ENCODE measurements at regions not wholly inside any gene's neighbourhood (a gene's known extent, or its start where the extent isn't known, plus 50 kb on each side); places are given as distances from the start of the nearest gene placed in this dataset.

- no peak for TF ChIP-seq REST (IDR thresholded peaks at IDR 0.05; ENCODE audit: unreplicated experiment)
- TF ChIP-seq EZH2 (IDR thresholded peaks at IDR 0.05; ENCODE audit: low read depth, unreplicated experiment) = no peak
- TF ChIP-seq POLR2AphosphoS5 (IDR thresholded peaks at IDR 0.05; ENCODE audit: low read depth) = no peak
- no peak for TF ChIP-seq NANOG (IDR thresholded peaks at IDR 0.05; ENCODE audit: borderline replicate concordance)
- no peak for TF ChIP-seq EZH2phosphoT487 (IDR thresholded peaks at IDR 0.05; ENCODE audit: unreplicated experiment)
- no peak for TF ChIP-seq JUNB (IDR thresholded peaks at IDR 0.05; ENCODE audit: unreplicated experiment)
- no peak for TF ChIP-seq ZNF114 (CRISPR knock-in tag; IDR thresholded peaks at IDR 0.05)
- no peak for TF ChIP-seq CTCF (conservative IDR thresholded peaks at IDR 0.05; ENCODE audit: low read depth in 2 of 2)
- no peak for TF ChIP-seq CREB1 (CRISPR knock-in tag; IDR thresholded peaks at IDR 0.05; ENCODE audit: low read depth)
Observed at GRCh38 chr2:117269574-117269973, 544.9 kb upstream of the DDX18 start (continued).

- Histone ChIP-seq H3K4me2 (no peak overlapping the region), H3K27ac (ENCODE audit: low read depth) (no peak overlapping the region), H3F3A (replicated peaks; ENCODE audit: low read depth) (no peaks in the 10 kb centered on the region), H3K36me3 (ENCODE audit: insufficient read depth) (no peaks in the 10 kb centered on the region; the same call in 1 of the 2 replicates), H2AFZ (no peak overlapping the region), H3K4me1 (ENCODE audit: insufficient read depth) (peaks cover 39% of the 10 kb centered on the region), H3K79me2 (replicated peaks; ENCODE audit: insufficient read depth) (no peaks in the 10 kb centered on the region), H3K27me3 (ENCODE audit: insufficient read depth) (no peaks in the 10 kb centered on the region), H4K20me1 (replicated peaks; ENCODE audit: insufficient read depth) (no peaks in the 10 kb centered on the region), H3K9me2 (ENCODE audit: insufficient read depth) (no peaks in the 10 kb centered on the region), H3K4me3 (no peak overlapping the region)
- H3K36me3 Mint-ChIP-seq (ENCODE audit: low read depth) = peaks cover 22% of the 10 kb centered on the region; the same call in 2 of the 3 replicates
- peaks cover 13% of the 10 kb centered on the region; the same call in 2 of the 3 replicates for H3K9me3 Mint-ChIP-seq
- H3K4me1 Mint-ChIP-seq = peaks cover 44% of the 10 kb centered on the region
- no peak overlapping the region for H3K4me3 Mint-ChIP-seq
- DNase-seq (ENCODE audit: low spot score) (no peak), ATAC-seq (no peak)
- H3K27me3 Mint-ChIP-seq (ENCODE audit: insufficient read depth, low read depth, poor library complexity) = peaks cover 4% of the 10 kb centered on the region
- no peak overlapping the region for H3K27ac Mint-ChIP-seq
- no peak for TF ChIP-seq CTCF (conservative IDR thresholded peaks at IDR 0.05; ENCODE audit: low read depth in 2 of 2)
- no peak for TF ChIP-seq JUNB (IDR thresholded peaks at IDR 0.05; ENCODE audit: unreplicated experiment)
- TF ChIP-seq ETS1 (IDR thresholded peaks at IDR 0.05) = no peak
- TF ChIP-seq ZNF331 (CRISPR knock-in tag; IDR thresholded peaks at IDR 0.05; ENCODE audit: low read depth) = no peak
- TF ChIP-seq NANOG (IDR thresholded peaks at IDR 0.05; ENCODE audit: borderline replicate concordance) = no peak
Observed at GRCh38 chr2:117271631-117272030, 542.9 kb upstream of the DDX18 start.
